HG03066 (cell line): ENCODE measurements at regions not wholly inside any gene's neighbourhood (a gene's known extent, or its start where the extent isn't known, plus 50 kb on each side); places are given as distances from the start of the nearest gene placed in this dataset.

Source experiments
- ATAC-seq: cut with Tn5 transposase; IDR thresholded peaks from one replicate; pipeline ENCODE4 v1.9.1; 2021; ENCODE audit warnings: low read depth; ENCODE audit not compliant: unreplicated experiment

DNA sequence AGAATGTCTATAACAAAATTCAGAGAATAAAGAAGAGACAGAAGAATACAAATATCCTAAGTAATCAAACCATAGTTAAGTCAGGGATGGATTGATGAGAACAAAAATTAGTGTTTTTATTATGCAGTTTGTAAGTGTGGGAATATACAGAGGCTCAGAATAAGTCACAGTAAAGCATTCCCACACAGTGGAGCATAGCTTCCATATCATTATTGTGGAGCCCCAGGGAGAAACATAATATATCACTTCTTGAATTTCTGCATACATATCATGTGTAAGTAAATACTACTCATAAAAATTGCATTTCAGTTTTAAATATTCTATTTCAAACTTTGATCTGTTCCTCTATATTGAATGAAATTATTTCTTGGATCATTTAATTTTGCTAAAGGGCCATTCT is 790.4 kb downstream of the PLA2G4A start:
- ATAC-seq, result no peak

DNA sequence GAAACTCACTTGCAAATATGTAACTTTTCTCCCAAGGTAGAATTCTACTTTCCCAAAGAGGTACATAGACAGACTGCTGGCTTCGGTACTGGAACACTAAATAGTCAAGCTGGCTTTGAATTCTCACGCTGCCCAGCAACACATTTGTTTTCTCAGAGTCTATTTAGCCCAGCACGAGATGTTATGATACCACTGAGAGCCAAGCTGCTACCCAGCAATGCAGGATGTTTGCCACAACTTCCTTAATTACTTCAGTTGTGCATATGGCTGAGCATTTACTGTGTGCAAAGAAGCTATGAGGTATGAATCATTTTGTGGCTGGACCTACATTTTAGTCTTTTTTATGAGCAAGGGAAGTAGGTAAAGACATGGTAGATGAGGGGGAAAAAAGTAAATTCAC is 793.2 kb downstream of the PLA2G4A start:
- no peak for ATAC-seq

DNA sequence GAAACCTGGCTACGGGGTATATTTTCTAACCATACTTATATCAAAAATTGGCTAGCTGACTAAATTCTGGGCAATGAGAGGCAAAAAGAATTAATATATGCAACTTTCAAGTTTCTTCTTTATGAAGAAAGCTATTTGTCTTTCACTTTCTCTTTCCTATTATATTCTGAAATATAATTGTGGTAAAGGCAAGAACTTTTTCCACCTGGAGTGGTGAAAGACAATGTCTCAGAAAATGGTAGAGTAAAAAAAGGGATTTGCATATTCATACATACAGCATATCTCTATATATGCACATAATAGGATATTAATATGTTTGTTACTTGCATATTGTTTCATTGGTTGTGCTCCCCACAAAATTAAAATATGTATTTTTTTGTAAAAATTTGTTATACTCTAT is 793.8 kb downstream of the PLA2G4A start:
- ATAC-seq, result no peak

DNA sequence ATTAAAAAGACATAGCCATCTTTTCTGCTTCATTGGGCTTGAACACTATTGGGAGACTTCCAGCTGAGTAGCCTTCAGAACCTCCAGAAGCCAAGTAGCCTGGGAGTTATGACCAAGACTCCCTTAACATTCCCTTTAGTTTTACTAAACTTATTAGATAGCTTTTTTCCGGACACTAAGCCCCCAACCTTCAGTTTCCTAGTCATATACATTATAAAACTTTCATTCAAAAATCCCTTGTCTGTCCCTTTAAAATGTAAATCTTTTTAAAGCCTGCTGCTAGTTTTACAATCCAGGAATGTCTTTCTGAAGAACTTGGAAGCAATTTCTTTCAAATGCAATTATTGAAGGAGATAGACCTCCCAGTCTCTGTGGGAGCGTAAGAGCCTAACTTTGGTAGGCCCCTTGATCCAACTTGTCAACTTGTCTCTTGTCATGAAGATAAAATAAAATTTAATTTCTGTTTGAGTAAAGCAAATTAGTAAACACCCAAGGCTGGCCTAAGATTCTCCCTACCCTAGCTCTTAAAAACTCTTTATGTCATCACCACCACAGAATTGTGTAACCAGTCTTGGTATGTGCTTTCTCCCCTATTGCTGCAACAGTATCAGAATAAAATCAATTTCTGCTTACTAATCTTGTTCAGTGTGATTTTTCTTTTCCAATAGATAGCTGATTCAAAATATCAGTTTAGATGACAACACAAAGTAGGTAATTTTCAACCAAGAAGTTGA is 796.2 kb downstream of the PLA2G4A start:
- no peak for ATAC-seq

GRCh38 chr1:187626056-187626455 is 797.3 kb downstream of the PLA2G4A start:
- ATAC-seq, result no peak

- ATAC-seq, result no peak
Observed at GRCh38 chr1:187627516-187627915, 798.8 kb downstream of the PLA2G4A start.

GRCh38 chr1:187629075-187629474 is 800.3 kb downstream of the PLA2G4A start:
- no peak for ATAC-seq

DNA sequence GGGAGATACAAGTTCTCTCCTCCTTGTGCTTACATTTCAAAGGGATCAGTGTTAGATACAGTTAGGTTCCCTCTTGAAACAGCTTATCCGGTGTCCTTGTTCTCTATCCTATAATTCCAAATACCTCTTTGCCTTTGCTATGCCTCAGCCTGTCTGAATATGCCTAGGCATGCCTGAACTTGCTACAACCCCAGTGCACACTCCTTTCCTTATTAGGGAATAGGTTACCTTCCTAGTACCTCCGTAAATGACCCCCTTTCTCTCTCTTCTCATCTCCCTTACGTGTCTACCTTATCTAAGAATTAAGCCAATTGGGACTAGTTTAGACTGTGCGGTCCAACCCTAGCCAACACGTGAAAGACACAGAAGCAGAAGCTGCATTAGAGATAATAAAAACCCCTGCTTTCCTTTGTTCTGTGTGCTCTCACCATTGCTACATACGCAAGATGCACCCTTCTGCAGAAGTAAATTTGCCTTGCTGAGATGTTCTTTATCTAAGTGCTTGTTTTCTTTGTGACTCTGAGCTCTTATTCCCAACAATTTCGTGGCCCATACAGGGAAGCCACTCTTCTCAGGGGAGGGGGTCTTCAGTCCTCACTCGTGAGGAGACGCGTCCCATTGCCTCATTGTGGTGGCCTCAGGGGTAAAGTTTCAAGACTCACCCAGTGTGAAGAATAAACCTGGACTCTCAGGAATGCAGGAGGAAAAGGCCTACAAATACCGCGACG is 802.1 kb downstream of the PLA2G4A start:
- ATAC-seq, result no peak

DNA sequence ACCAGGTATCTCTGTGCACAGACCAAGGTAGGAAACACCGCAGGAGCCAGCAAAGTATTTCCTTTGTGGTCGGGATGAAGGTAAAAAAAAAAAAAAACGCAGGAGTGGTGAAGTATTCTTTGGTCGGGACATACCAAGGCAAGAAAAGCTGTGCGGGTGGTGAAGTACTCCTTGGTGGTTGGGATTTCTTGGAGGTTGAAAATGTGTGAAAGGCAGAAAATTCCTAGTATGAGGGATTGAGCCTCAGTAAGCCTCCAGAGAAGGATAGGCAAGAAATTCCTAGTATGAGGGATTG is 802.6 kb downstream of the PLA2G4A start:
- no peak for ATAC-seq

DNA sequence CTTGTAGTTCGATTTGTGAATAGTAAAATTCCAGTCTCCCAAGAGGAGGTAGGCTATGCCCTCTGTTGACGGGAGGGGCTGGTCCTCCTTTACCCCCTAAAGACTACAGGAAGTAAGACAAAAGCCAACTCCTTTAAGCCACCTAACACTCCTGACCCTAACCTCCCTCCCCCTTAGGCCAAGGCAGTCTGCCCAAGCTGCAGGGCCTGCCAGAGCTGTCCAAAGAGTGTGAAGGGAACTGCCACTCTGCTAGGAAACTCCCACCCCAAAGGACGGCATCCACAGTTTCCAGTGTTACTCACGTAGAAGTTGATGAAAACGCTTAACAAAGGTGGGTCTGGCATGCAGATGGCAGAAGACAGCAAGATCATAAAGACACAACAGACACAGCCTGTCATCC is 803.2 kb downstream of the PLA2G4A start:
- no peak for ATAC-seq

GRCh38 chr1:187634940-187635339 is 806.2 kb downstream of the PLA2G4A start:
- no peak for ATAC-seq

GRCh38 chr1:187638733-187639434 is 810.1 kb downstream of the PLA2G4A start:
- ATAC-seq, result no peak

DNA sequence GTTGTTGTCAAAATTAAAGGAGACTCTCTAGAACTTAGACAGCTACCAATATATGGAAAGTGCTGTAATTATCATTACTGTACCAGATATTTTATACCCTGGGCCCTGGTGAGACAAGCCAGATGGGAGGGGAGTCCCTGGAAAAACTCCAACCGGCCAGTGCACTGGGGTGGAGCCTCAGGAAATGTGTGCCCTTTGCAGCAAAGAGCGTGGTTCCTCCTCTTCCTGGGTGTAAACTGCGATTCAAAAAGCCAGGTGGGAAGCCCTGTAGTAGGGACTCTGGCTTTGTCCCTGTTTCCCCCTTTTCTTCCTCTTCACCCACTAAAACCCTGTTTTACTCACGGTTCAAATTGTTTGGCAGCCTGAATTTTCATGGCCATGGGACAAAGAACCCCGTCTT is 812.3 kb downstream of the PLA2G4A start:
- ATAC-seq, result no peak

GRCh38 chr1:187641463-187641862 is 812.7 kb downstream of the PLA2G4A start:
- no peak for ATAC-seq

DNA sequence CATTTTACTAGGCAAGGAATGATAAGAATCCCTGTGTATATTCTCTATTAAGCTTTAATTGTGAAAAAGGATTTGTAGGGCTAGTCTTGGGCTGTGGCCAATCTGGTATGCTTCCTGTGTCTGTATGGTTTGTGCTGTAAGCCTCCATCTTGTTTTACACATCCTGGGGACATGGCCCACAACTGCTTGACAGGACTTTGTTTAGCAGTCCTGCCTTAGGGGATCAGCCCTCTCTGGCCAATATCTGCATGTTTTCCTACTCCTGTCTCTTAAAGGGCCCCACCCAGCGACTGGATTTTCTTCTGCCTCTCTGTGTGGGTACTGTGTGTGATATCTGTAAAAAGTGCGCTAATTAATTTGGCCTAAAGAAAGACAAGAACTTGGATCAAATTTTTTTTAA is 813.2 kb downstream of the PLA2G4A start:
- ATAC-seq, result no peak

DNA sequence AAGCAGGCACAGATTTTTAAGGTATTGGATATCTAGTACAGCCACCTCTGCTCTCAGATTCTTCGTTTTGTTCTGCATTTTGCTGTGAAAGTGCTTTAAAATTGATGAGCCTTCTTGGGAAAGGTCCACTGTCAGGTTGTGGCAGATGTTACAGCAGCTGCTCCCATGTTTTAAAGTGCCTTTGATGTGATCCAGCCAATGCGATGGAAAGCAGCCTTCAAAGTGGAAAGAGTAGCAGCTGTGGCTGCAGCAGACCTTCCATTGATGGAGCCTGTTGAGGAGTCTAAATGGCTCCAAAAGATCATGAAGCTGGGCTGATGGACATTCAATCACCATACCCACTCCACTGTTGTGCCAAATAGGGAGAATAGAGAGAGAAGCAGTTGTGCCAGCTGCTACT is 816.9 kb downstream of the PLA2G4A start:
- no peak for ATAC-seq

GRCh38 chr1:187646536-187647107 is 817.9 kb downstream of the PLA2G4A start:
- no peak for ATAC-seq

GRCh38 chr1:187648091-187648490 is 819.3 kb downstream of the PLA2G4A start:
- no peak for ATAC-seq

DNA sequence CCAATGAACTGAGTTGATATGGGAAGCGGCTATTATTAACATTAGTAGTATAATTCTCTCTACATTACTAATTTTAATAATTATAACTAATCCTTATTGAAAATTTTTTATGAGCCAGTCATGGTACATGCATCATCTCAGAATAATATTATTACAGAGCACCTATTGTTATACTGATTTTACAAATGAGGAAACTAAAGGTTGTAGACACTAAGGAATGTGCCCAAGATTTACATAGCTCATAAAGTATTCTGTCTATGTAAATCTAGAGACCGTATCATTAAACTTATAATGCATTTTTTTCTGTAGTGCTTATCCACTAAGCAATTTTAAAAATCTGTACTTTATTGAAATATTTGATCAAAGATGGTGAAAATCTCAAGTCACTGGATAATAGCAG is 825.9 kb downstream of the PLA2G4A start:
- ATAC-seq, result no peak

- no peak for ATAC-seq
Observed at GRCh38 chr1:187655104-187655503, 826.4 kb downstream of the PLA2G4A start.

- no peak for ATAC-seq
Observed at GRCh38 chr1:187665483-187665882, 836.7 kb downstream of the PLA2G4A start.
